ENCODE measurements at regions not wholly inside any gene's neighbourhood (a gene's known extent, or its start where the extent isn't known, plus 50 kb on each side); places are given as distances from the start of the nearest gene placed in this dataset.

DNA sequence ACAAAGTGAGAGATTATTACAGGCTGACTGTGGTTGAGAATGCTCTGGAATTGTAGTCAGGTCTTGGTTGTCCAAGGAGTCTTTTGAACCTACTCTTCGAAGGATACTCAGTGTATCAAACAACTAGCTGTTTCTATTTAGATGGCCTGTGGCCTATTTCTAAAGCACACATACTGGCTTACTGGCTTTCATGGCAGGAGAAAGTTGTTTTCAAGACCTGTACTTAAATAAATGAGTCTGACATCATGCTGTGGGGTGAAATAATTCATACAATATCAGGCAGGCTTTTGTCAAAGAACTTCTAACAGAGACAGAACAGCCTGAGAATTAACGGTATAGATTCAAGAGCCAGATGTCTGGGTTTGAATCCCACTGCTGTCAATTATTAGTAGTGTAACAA lies 316.7 kb upstream of the SEMA6D start:
- Histone ChIP-seq H3K79me1 (ENCODE audit: insufficient read depth, low read depth, low read length, poor library complexity, severe bottlenecking) (no peaks in the 10 kb centered on the region), H4K8ac (replicated peaks; ENCODE audit: insufficient read length, low read depth, low read length) (no peak overlapping the region), H3K23me2 (ENCODE audit: insufficient read length, low read depth, low read length, poor library complexity, severe bottlenecking) (no peaks in the 10 kb centered on the region), H2AK5ac (ENCODE audit: insufficient read length, low read length) (no peak overlapping the region), H2BK5ac (ENCODE audit: insufficient read length, low read length) (no peak overlapping the region), H2BK15ac (ENCODE audit: low read depth, low read length) (no peak overlapping the region), H2BK120ac (ENCODE audit: low read depth, low read length, poor library complexity, severe bottlenecking) (no peak overlapping the region), H2BK12ac (ENCODE audit: insufficient read length, low read depth, low read length) (no peak overlapping the region), H4K20me1 (ENCODE audit: control insufficient read depth, insufficient read depth, insufficient read length) (no peaks in the 10 kb centered on the region), H3K27me3 (ENCODE audit: insufficient read depth, low read length) (no peaks in the 10 kb centered on the region), H3K4me1 (ENCODE audit: insufficient read depth, low read length) (peaks cover 3% of the 10 kb centered on the region; the same call in 1 of the 2 replicates), H3T11ph (ENCODE audit: low read length) (no peak overlapping the region), H3K18ac (ENCODE audit: insufficient read length, low read depth, low read length) (no peak overlapping the region), H3K4ac (ENCODE audit: low read depth, low read length) (no peak overlapping the region), H3K4me2 (ENCODE audit: insufficient read depth, insufficient read length, low read length) (no peak overlapping the region), H3K27ac (ENCODE audit: insufficient read length, low read depth, low read length) (no peak overlapping the region), H3K23ac (ENCODE audit: insufficient read length, low read depth, low read length) (no peak overlapping the region), H4K91ac (ENCODE audit: insufficient read length, low read depth, low read length) (no peak overlapping the region), H3K56ac (ENCODE audit: insufficient read length, low read depth, low read length) (no peak overlapping the region), H4K5ac (ENCODE audit: insufficient read length, low read depth, low read length) (no peak overlapping the region), H3K9me3 (ENCODE audit: control insufficient read depth, low read depth, low read length) (no peaks in the 10 kb centered on the region), H3K9ac (ENCODE audit: extremely low read depth, insufficient read length, low read length) (no peak overlapping the region), H2BK20ac (ENCODE audit: low read depth, low read length, poor library complexity, severe bottlenecking) (no peak overlapping the region), H3K14ac (ENCODE audit: insufficient read depth, low read length) (no peak overlapping the region), H3K79me2 (ENCODE audit: insufficient read depth, low read length) (no peaks in the 10 kb centered on the region), H2AFZ (ENCODE audit: low read length) (no peak overlapping the region)
- H3K27ac Mint-ChIP-seq: no peak overlapping the region
- no peaks in the 10 kb centered on the region for H3K9me3 Mint-ChIP-seq
- no peak for DNase-seq
- TF ChIP-seq, protein P1, sequence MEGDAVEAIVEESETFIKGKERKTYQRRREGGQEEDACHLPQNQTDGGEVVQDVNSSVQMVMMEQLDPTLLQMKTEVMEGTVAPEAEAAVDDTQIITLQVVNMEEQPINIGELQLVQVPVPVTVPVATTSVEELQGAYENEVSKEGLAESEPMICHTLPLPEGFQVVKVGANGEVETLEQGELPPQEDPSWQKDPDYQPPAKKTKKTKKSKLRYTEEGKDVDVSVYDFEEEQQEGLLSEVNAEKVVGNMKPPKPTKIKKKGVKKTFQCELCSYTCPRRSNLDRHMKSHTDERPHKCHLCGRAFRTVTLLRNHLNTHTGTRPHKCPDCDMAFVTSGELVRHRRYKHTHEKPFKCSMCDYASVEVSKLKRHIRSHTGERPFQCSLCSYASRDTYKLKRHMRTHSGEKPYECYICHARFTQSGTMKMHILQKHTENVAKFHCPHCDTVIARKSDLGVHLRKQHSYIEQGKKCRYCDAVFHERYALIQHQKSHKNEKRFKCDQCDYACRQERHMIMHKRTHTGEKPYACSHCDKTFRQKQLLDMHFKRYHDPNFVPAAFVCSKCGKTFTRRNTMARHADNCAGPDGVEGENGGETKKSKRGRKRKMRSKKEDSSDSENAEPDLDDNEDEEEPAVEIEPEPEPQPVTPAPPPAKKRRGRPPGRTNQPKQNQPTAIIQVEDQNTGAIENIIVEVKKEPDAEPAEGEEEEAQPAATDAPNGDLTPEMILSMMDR (conservative IDR thresholded peaks at IDR 0.05): no peak
- no CpG with 5 or more reads among the region's 2 CpGs for WGBS (ENCODE audit: extremely low coverage, insufficient read length, low lambda C conversion rate)
- H3K36me3 Mint-ChIP-seq (ENCODE audit: insufficient read depth in 1 of 3, low read depth in 3 of 3): peaks cover 0 to 3% (median 0%) of the 10 kb centered on the region in 3 experiments; a peak in 1 of 7 replicates
- no peak overlapping the region for H3K4me3 Mint-ChIP-seq
- peaks cover 6% of the 10 kb centered on the region for H3K27me3 Mint-ChIP-seq (ENCODE audit: low read depth)
- H3K4me1 Mint-ChIP-seq: peaks cover 16 to 23% of the 10 kb centered on the region in 2 experiments

Measured in H9 (cell line).